HepG2 (cell line): ENCODE measurements at regions not wholly inside any gene's neighbourhood (a gene's known extent, or its start where the extent isn't known, plus 50 kb on each side); places are given as distances from the start of the nearest gene placed in this dataset.

Experiments
- ATAC-seq: fragments of 200-7000 bp; cut with Tn5 transposase; 3 replicates; pipeline ENCODE4 v1.9.1; 2020; ENCODE audit warnings: mild to moderate bottlenecking, moderate library complexity
- BruUV-seq: library from RNA; stranded (reverse); fragments of 400-500 nt; replicated peaks from 2 replicates; lab custom pipeline; 2021; lab: Mats Ljungman, UMichigan
- CTCF ChIA-PET: fragments of 300-600 bp; formaldehyde crosslinking; extraction: SDS; loops from one replicate; lab custom pipeline; 2021; ENCODE audit warnings: low total read pairs, inconsistent platforms, low intra/inter-chr PET ratio; lab: Yijun Ruan, JAX
- POLR2A ChIA-PET: fragments of 350-600 bp; sonication (Branson Sonifier 250); formaldehyde crosslinking; loops from one replicate; lab custom pipeline; 2020; ENCODE audit warnings: antibody characterized with exemption, inconsistent platforms; lab: Yijun Ruan, JAX
- DNase-seq: peaks from one replicate; pipeline ENCODE4 v3.0.0-alpha.2; 2015; ENCODE audit warnings: low spot score
- FAIRE-seq: peaks from 3 replicates; lab custom pipeline; 2011; peaks lifted over from hg19 to GRCh38; lab: Jason Lieb, UNC
- H2AFZ ChIP-seq: one replicate; pipeline ENCODE4 v1.6.1; 2011; ENCODE audit warnings: low read length, inconsistent platforms
- H3K27ac ChIP-seq: fragments of 300-600 bp; 3 replicates; pipeline ENCODE4 v1.8.0; 2011; ENCODE audit warnings: mixed run types, mild to moderate bottlenecking, mixed read lengths, low read length, inconsistent platforms; ENCODE audit not compliant: insufficient read depth; ENCODE audit errors: extremely low read length
- H3K27me3 ChIP-seq, 2 experiments: fragments of 200-600 bp in 1 of 2; 2 replicates in 1 of 2; 3 replicates in 1 of 2; pipeline versions ENCODE4 v1.6.0 to v1.8.0; 2011; ENCODE audit warnings: low read length in 2 of 2, mild to moderate bottlenecking in 2 of 2, moderate library complexity in 2 of 2, inconsistent platforms in 1 of 2; ENCODE audit not compliant: insufficient read depth in 2 of 2, control insufficient read depth in 1 of 2
- H3K36me3 ChIP-seq, 2 experiments: fragments of 200-600 bp in 1 of 2; replicated peaks in 1 of 2; 2 replicates in 1 of 2; 3 replicates in 1 of 2; pipeline versions ENCODE4 v1.5.1 to v1.8.0; 2011; ENCODE audit warnings: low read length in 2 of 2, inconsistent platforms in 1 of 2; ENCODE audit not compliant: insufficient read depth in 2 of 2, control insufficient read depth in 1 of 2
- H3K4me1 ChIP-seq: 2 replicates; pipeline ENCODE4 v1.5.1; 2012; ENCODE audit warnings: low read length, inconsistent platforms; ENCODE audit not compliant: insufficient read depth
- H3K4me2 ChIP-seq: 2 replicates; pipeline ENCODE4 v1.6.0; 2011; ENCODE audit warnings: low read depth, low read length, inconsistent platforms
- H3K4me3 ChIP-seq, 3 experiments: fragments of 200-600 bp in 1 of 3; sonication (generic), shearing (Covaris generic) in 1 of 3; replicated peaks in 1 of 3; 2 replicates each; pipeline ENCODE4 v1.5.1; 2011 to 2016; ENCODE audit warnings: low read length in 3 of 3, inconsistent platforms in 2 of 3, low read depth in 2 of 3, mild to moderate bottlenecking in 2 of 3, control low read depth in 1 of 3, mixed read lengths in 1 of 3; ENCODE audit not compliant: insufficient read depth in 1 of 3
- H3K79me2 ChIP-seq: one replicate; pipeline ENCODE4 v1.6.1; 2011; ENCODE audit warnings: low read length, inconsistent platforms; ENCODE audit not compliant: insufficient read depth
- H3K9ac ChIP-seq: 2 replicates; pipeline ENCODE4 v1.6.0; 2011; ENCODE audit warnings: mild to moderate bottlenecking, low read depth, low read length, inconsistent platforms; ENCODE audit not compliant: insufficient read depth
- H3K9me3 ChIP-seq: 2 replicates; pipeline ENCODE4 v1.5.1; 2012; ENCODE audit warnings: mild to moderate bottlenecking, low read length
- H4K20me1 ChIP-seq: 2 replicates; pipeline ENCODE4 v1.6.0; 2011; ENCODE audit warnings: inconsistent platforms, mild to moderate bottlenecking, low read length, moderate library complexity; ENCODE audit not compliant: insufficient read depth
- CBX2 ChIP-seq, 2 experiments: fragments of 200-600 bp in 1 of 2; sonication (generic); formaldehyde crosslinking in 1 of 2; IDR thresholded peaks; 2 replicates each; pipeline versions ENCODE4 v1.7.0 to v1.8.1; 2018 to 2022; ENCODE audit warnings: low read depth in 2 of 2, low read length in 1 of 2, mild to moderate bottlenecking in 1 of 2, missing genetic modification reagents in 1 of 2
- CBX5 ChIP-seq: sonication (generic); formaldehyde crosslinking; IDR thresholded peaks from 2 replicates; pipeline ENCODE4 v1.4.0; 2020; ENCODE audit warnings: missing genetic modification reagents, borderline replicate concordance
- CC2D1A ChIP-seq: sonication (generic); formaldehyde crosslinking; IDR thresholded peaks from 2 replicates; pipeline ENCODE4 v1.8.1; 2023; ENCODE audit warnings: mild to moderate bottlenecking, missing genetic modification reagents
- ELF1 ChIP-seq: sonication (generic); formaldehyde crosslinking; IDR thresholded peaks from 2 replicates; pipeline ENCODE4 v1.4.0; 2020; ENCODE audit warnings: missing genetic modification reagents
- NR1H2 ChIP-seq: sonication (generic); formaldehyde crosslinking; IDR thresholded peaks from 2 replicates; pipeline ENCODE4 v1.8.1; 2022; ENCODE audit warnings: low read depth, missing genetic modification reagents, borderline replicate concordance
- RFXANK ChIP-seq: IDR thresholded peaks from 2 replicates; pipeline ENCODE4 v1.6.1; 2016
- SIX4 ChIP-seq: sonication (generic); formaldehyde crosslinking; IDR thresholded peaks from 2 replicates; pipeline ENCODE4 v1.4.0; 2020; ENCODE audit warnings: missing genetic modification reagents
- TRIM24 ChIP-seq: sonication (generic); formaldehyde crosslinking; IDR thresholded peaks from 2 replicates; pipeline ENCODE4 v1.8.0; 2022; ENCODE audit warnings: mild to moderate bottlenecking, missing genetic modification reagents
- TSC22D2 ChIP-seq: sonication (generic); formaldehyde crosslinking; IDR thresholded peaks from 2 replicates; pipeline ENCODE4 v1.5.1; 2020; ENCODE audit warnings: missing genetic modification reagents, mild to moderate bottlenecking, borderline replicate concordance
- ZFAT ChIP-seq: sonication (generic); formaldehyde crosslinking; conservative IDR thresholded peaks from 2 replicates; pipeline ENCODE4 v1.8.1; 2023; ENCODE audit warnings: missing genetic modification reagents, inconsistent platforms
- ZFP62 ChIP-seq: sonication (generic); formaldehyde crosslinking; IDR thresholded peaks from 2 replicates; pipeline ENCODE4 v1.4.0; 2020; ENCODE audit warnings: missing genetic modification reagents
- ZNF20 ChIP-seq: sonication (generic); formaldehyde crosslinking; IDR thresholded peaks from 2 replicates; pipeline ENCODE4 v1.4.0; 2020; ENCODE audit warnings: mild to moderate bottlenecking, moderate library complexity, missing genetic modification reagents
- ZNF232 ChIP-seq: sonication (generic); formaldehyde crosslinking; IDR thresholded peaks from 2 replicates; pipeline ENCODE4 v1.4.0; 2020; ENCODE audit warnings: missing genetic modification reagents, borderline replicate concordance
- ZNF570 ChIP-seq: sonication (generic); formaldehyde crosslinking; IDR thresholded peaks from 2 replicates; pipeline ENCODE4 v1.4.0; 2020; ENCODE audit warnings: mild to moderate bottlenecking, missing genetic modification reagents, borderline replicate concordance
- ZNF75D ChIP-seq: sonication (generic); formaldehyde crosslinking; IDR thresholded peaks from 2 replicates; pipeline ENCODE4 v1.8.1; 2023; ENCODE audit warnings: missing genetic modification reagents, mild to moderate bottlenecking, borderline replicate concordance
- whole genome bisulfite sequencing: methylation state at CpG from one replicate; pipeline ENCODE4 v1.1.6; 2017; ENCODE audit warnings: low lambda C conversion rate; 5-methylcytosine and 5-hydroxymethylcytosine counted together
- in situ Hi-C: cut with HindIII; loops from 2 replicates; pipeline ENCODE4 v1.10.0; 2017; ENCODE audit warnings: low pct_unique_long_range_greater_than_20kb; ENCODE audit not compliant: extremely low pct_ligation_motif_present
- intact Hi-C: fragments of 100-400 bp; cut with micrococcal nuclease; formaldehyde crosslinking; loops from one replicate; pipeline ENCODE4 v1.10.0; 2022; ENCODE audit not compliant: unreplicated experiment

GRCh38 chr2:187117483-187117882 lies 268.5 kb upstream of the ZSWIM2 start:
- Histone ChIP-seq H4K20me1 (0 out of 2 replicates have a peak, but pooled peaks cover 2% of the 10 kb centered on the region), H3K4me1 (no peaks in the 10 kb centered on the region), H3K27ac (no peak overlapping the region), H3K4me3 (no peak overlapping the region), H2AFZ (no peak overlapping the region), H3K9ac (no peak overlapping the region), H3K27me3 (no peaks in the 10 kb centered on the region), H3K36me3 (no peaks in the 10 kb centered on the region), H3K79me2 (no peaks in the 10 kb centered on the region), H3K4me2 (no peak overlapping the region), H3K9me3 (no peaks in the 10 kb centered on the region)
- no peak for DNase-seq
- WGBS = 0% methylated on average over 1 of the region's 1 CpG
- intact Hi-C loops (no loop called here), in situ Hi-C loops (no loop called here)
- CTCF ChIA-PET = no interaction called here
- TF ChIP-seq RFXANK (CRISPR knock-in tag) (no peak), CBX5 (no peak), TRIM24 (CRISPR knock-in tag) (no peak), SIX4 (CRISPR knock-in tag) (no peak), ZNF20 (CRISPR knock-in tag) (no peak), CBX2 (IDR thresholded peaks at IDR 0.05; ENCODE audit: low read depth, low read length) (no peak), CBX2 (CRISPR knock-in tag; IDR thresholded peaks at IDR 0.05; ENCODE audit: low read depth) (no peak), NR1H2 (CRISPR knock-in tag) (no peak), TSC22D2 (CRISPR knock-in tag) (no peak), CC2D1A (CRISPR knock-in tag) (no peak), ZNF570 (CRISPR knock-in tag) (no peak), ELF1 (CRISPR knock-in tag) (no peak), ZFP62 (CRISPR knock-in tag) (no peak), ZNF75D (CRISPR knock-in tag) (no peak), ZNF232 (CRISPR knock-in tag) (no peak), ZFAT (CRISPR knock-in tag) (no peak)
- POLR2A ChIA-PET = no interaction called here
- no TSS peak for BruUV-seq
- ATAC-seq = peak; percentile 70
- no peak for FAIRE-seq
